ENCODE measurements at regions not wholly inside any gene's neighbourhood (a gene's known extent, or its start where the extent isn't known, plus 50 kb on each side); places are given as distances from the start of the nearest gene placed in this dataset.

DNA sequence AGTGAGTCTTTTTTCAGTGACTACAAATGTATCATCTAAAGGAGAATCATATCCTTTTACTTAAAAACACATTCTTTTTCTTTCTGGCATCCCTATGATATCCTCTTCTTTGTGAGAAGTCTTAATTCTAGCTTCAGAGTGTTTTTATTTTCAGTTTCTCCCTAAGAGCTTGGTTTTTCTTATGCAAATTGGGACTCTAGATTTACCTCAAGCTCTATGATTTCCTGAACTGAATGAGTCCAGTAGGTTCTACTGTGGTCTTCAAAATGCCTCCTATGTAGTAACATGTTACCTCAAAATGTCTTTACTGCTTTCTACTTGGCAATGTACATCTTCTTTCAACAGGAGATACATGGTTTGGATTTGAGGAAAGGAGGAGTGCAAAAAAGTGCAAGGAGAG, 148.2 kb upstream of the C21orf91 start:
- no peak overlapping the region for H3K27ac ChIP-seq (ENCODE audit: low read length)
- ChIA-PET POLR2A (no interaction called here), CTCF (no interaction called here)
- no peaks in the 10 kb centered on the region for H3K27me3 ChIP-seq (ENCODE audit: control insufficient read depth, insufficient read depth, low read length)
- no peaks in the 10 kb centered on the region for H3K4me1 ChIP-seq (ENCODE audit: control insufficient read depth, insufficient read depth, low read length)
- DNase-seq (ENCODE audit: low read depth, low spot score) (no peak), ATAC-seq (no peak)
- in situ Hi-C loops (cut with HindIII; ENCODE audit: low pct_unique_long_range_greater_than_20kb, low sequenced_read_pairs): no loop called here
- no peak overlapping the region for H3K4me3 ChIP-seq (ENCODE audit: low read depth in 2 of 2, low read length in 2 of 2)
- no TSS peak for BruUV-seq (replicated peaks)
- H3K9me3 ChIP-seq (ENCODE audit: control insufficient read depth, insufficient read depth, low read depth, low read length): no peaks in the 10 kb centered on the region
- TF ChIP-seq CTCF (IDR thresholded peaks at IDR 0.05) (no peak), TCF7L2 (IDR thresholded peaks at IDR 0.05; ENCODE audit: low read depth, low read length) (no peak), POLR2AphosphoS5 (IDR thresholded peaks at IDR 0.05; ENCODE audit: low read depth, low read length) (no peak), SIN3A (IDR thresholded peaks at IDR 0.05; ENCODE audit: borderline replicate concordance, insufficient read depth, low read depth, low read length) (no peak)
- TF ChIP-seq, protein P1, sequence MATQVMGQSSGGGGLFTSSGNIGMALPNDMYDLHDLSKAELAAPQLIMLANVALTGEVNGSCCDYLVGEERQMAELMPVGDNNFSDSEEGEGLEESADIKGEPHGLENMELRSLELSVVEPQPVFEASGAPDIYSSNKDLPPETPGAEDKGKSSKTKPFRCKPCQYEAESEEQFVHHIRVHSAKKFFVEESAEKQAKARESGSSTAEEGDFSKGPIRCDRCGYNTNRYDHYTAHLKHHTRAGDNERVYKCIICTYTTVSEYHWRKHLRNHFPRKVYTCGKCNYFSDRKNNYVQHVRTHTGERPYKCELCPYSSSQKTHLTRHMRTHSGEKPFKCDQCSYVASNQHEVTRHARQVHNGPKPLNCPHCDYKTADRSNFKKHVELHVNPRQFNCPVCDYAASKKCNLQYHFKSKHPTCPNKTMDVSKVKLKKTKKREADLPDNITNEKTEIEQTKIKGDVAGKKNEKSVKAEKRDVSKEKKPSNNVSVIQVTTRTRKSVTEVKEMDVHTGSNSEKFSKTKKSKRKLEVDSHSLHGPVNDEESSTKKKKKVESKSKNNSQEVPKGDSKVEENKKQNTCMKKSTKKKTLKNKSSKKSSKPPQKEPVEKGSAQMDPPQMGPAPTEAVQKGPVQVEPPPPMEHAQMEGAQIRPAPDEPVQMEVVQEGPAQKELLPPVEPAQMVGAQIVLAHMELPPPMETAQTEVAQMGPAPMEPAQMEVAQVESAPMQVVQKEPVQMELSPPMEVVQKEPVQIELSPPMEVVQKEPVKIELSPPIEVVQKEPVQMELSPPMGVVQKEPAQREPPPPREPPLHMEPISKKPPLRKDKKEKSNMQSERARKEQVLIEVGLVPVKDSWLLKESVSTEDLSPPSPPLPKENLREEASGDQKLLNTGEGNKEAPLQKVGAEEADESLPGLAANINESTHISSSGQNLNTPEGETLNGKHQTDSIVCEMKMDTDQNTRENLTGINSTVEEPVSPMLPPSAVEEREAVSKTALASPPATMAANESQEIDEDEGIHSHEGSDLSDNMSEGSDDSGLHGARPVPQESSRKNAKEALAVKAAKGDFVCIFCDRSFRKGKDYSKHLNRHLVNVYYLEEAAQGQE (IDR thresholded peaks at IDR 0.05; ENCODE audit: insufficient read depth in 1 of 2, low read depth in 2 of 2, low read length in 1 of 2): no peak
- no peaks in the 10 kb centered on the region for H3K36me3 ChIP-seq (ENCODE audit: control insufficient read depth, insufficient read depth, low read length)
- intact Hi-C loops (cut with micrococcal nuclease; ENCODE audit: unreplicated experiment): no loop called here

DNA sequence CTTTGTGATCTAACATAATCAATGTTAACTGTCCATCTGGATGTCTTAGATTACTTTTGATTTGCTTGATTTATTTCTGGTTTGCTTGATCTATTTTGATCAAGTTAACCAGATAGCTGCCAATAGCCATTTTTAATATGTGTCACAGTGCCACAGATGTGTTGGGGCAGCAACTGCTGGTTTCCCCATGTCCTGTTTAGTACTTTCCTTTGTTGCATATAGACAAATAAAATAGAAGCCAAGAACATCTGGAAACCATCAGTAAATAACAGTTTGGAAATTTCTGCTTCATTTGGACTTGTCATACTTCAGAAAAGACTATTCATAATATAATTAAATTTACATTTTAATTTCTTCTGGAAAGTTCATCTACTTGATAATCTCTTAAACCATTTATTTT, 145.6 kb upstream of the C21orf91 start:
- POLR2A ChIA-PET: no interaction called here

More for the DNA sequence above, 145.6 kb upstream of the C21orf91 start:
- in situ Hi-C loops (cut with HindIII; ENCODE audit: low pct_unique_long_range_greater_than_20kb, low sequenced_read_pairs) (no loop called here), intact Hi-C loops (cut with micrococcal nuclease; ENCODE audit: unreplicated experiment) (no loop called here)
- Histone ChIP-seq H3K4me3 (ENCODE audit: low read depth in 2 of 2, low read length in 2 of 2) (no peak overlapping the region), H3K27me3 (ENCODE audit: control insufficient read depth, insufficient read depth, low read length) (no peaks in the 10 kb centered on the region), H3K4me1 (ENCODE audit: control insufficient read depth, insufficient read depth, low read length) (no peaks in the 10 kb centered on the region), H3K9me3 (ENCODE audit: control insufficient read depth, insufficient read depth, low read depth, low read length) (no peaks in the 10 kb centered on the region), H3K27ac (ENCODE audit: low read length) (no peak overlapping the region), H3K36me3 (ENCODE audit: control insufficient read depth, insufficient read depth, low read length) (no peaks in the 10 kb centered on the region)
- CTCF ChIA-PET: no interaction called here
- DNase-seq (ENCODE audit: low read depth, low spot score): no peak
- no TSS peak for BruUV-seq (replicated peaks)
- ATAC-seq: no peak
- no peak for TF ChIP-seq CTCF (IDR thresholded peaks at IDR 0.05)
- TF ChIP-seq POLR2AphosphoS5 (IDR thresholded peaks at IDR 0.05; ENCODE audit: low read depth, low read length): no peak
- TF ChIP-seq, protein P1 (IDR thresholded peaks at IDR 0.05; ENCODE audit: insufficient read depth in 1 of 2, low read depth in 2 of 2, low read length in 1 of 2): no peak
- TF ChIP-seq SIN3A (IDR thresholded peaks at IDR 0.05; ENCODE audit: borderline replicate concordance, insufficient read depth, low read depth, low read length): no peak
- no peak for TF ChIP-seq TCF7L2 (IDR thresholded peaks at IDR 0.05; ENCODE audit: low read depth, low read length)
